Vagina (tissue), 2 donors: ENCODE measurements at regions not wholly inside any gene's neighbourhood (a gene's known extent, or its start where the extent isn't known, plus 50 kb on each side); places are given as distances from the start of the nearest gene placed in this dataset.

Experiments
- CTCF ChIP-seq, 3 experiments: fragments of 450-650 bp in 2 of 3; fragments of 200-600 bp in 1 of 3; sonication (generic) in 1 of 3; IDR thresholded peaks; one replicate each; pipeline ENCODE4 v1.5.1; 2017 to 2019; ENCODE audit warnings: antibody characterized with exemption in 3 of 3, mild to moderate bottlenecking in 2 of 3, moderate library complexity in 2 of 3
- POLR2A ChIP-seq, 2 donors: fragments of 450-650 bp; IDR thresholded peaks; one replicate each; pipeline ENCODE4 v1.6.1; 2017; ENCODE audit warnings: antibody characterized with exemption in 2 of 2, mild to moderate bottlenecking in 2 of 2, moderate library complexity in 2 of 2
- POLR2AphosphoS5 ChIP-seq, 2 donors: sonication (generic); formaldehyde crosslinking; IDR thresholded peaks; one replicate each; pipeline ENCODE4 v1.9.0; 2017; ENCODE audit warnings: antibody characterized with exemption in 2 of 2, mild to moderate bottlenecking in 2 of 2, low read depth in 1 of 2; ENCODE audit not compliant: insufficient read depth in 1 of 2

GRCh38 chr18:68299906-68300305 is 415.0 kb downstream of the TMX3 start:
- no peak for TF ChIP-seq POLR2AphosphoS5 (IDR thresholded peaks at IDR 0.05; ENCODE audit: insufficient read depth in 1 of 2, low read depth in 1 of 2)
- no peak for TF ChIP-seq CTCF (IDR thresholded peaks at IDR 0.05)
- no peak for TF ChIP-seq POLR2A (IDR thresholded peaks at IDR 0.05)
